IMR-90 (cell line): ENCODE measurements at regions not wholly inside any gene's neighbourhood (a gene's known extent, or its start where the extent isn't known, plus 50 kb on each side); places are given as distances from the start of the nearest gene placed in this dataset.
"Not testable (repeated sequence)": the region's sequence is repeated elsewhere in the genome, so short reads cannot be mapped to it uniquely, and the experiment has no call there.

Experiments
- ATAC-seq: fragments of 200-7000 bp; cut with Tn5 transposase; 2 replicates; pipeline ENCODE4 v1.9.1; 2020; ENCODE audit warnings: low read depth, mild to moderate bottlenecking, moderate library complexity
- BruUV-seq: library from RNA; stranded (reverse); fragments of 400-500 nt; replicated peaks from 2 replicates; lab custom pipeline; 2021; lab: Mats Ljungman, UMichigan
- CTCF ChIA-PET: fragments of 300-600 bp; formaldehyde crosslinking; extraction: SDS; loops from one replicate; lab custom pipeline; 2021; ENCODE audit warnings: antibody characterized with exemption; lab: Yijun Ruan, JAX
- POLR2A ChIA-PET: fragments of 300-600 bp; sonication (Branson Sonifier 250); formaldehyde crosslinking; loops from one replicate; lab custom pipeline; 2022; ENCODE audit warnings: antibody characterized with exemption; ENCODE audit not compliant: unreplicated experiment; lab: Charles Lee
- DNase-seq: peaks from one replicate; pipeline ENCODE4 v3.0.0; 2013
- H2AFZ ChIP-seq: replicated peaks from 2 replicates; pipeline ENCODE3; 2013; ENCODE audit warnings: low read length, mild to moderate bottlenecking; ENCODE audit not compliant: poor library complexity
- H2AK5ac ChIP-seq: 2 replicates; pipeline ENCODE4 v1.6.1; 2013; ENCODE audit warnings: low read depth, low read length, inconsistent platforms
- H2AK9ac ChIP-seq: replicated peaks from 2 replicates; pipeline ENCODE3; 2013; ENCODE audit warnings: mild to moderate bottlenecking, low read depth, low read length, moderate library complexity; ENCODE audit not compliant: poor library complexity
- H2BK120ac ChIP-seq: 2 replicates; pipeline ENCODE4 v1.6.1; 2013; ENCODE audit warnings: low read depth, low read length, inconsistent platforms
- H2BK15ac ChIP-seq: 3 replicates; pipeline ENCODE4 v1.6.1; 2013; ENCODE audit warnings: low read depth, low read length, inconsistent platforms
- H2BK20ac ChIP-seq: 2 replicates; pipeline ENCODE4 v1.6.1; 2013; ENCODE audit warnings: low read depth, mild to moderate bottlenecking, inconsistent platforms, low read length, moderate library complexity
- H2BK5ac ChIP-seq: 2 replicates; pipeline ENCODE4 v1.6.1; 2013; ENCODE audit warnings: mild to moderate bottlenecking, low read depth, low read length, inconsistent platforms; ENCODE audit not compliant: poor library complexity, severe bottlenecking
- H3K14ac ChIP-seq: replicated peaks from 2 replicates; pipeline ENCODE4 v1.6.1; 2013; ENCODE audit warnings: low read depth, low read length, inconsistent platforms
- H3K18ac ChIP-seq: 2 replicates; pipeline ENCODE4 v1.6.1; 2013; ENCODE audit warnings: low read depth, low read length, control low read depth
- H3K23ac ChIP-seq: 2 replicates; pipeline ENCODE4 v1.6.1; 2013; ENCODE audit warnings: low read depth, low read length, inconsistent platforms
- H3K27ac ChIP-seq: 2 replicates; pipeline ENCODE4 v1.5.1; 2013; ENCODE audit warnings: mild to moderate bottlenecking, control low read depth, low read length; ENCODE audit not compliant: insufficient read depth
- H3K27me3 ChIP-seq: 2 replicates; pipeline ENCODE4 v1.6.1; 2013; ENCODE audit warnings: low read length; ENCODE audit not compliant: control insufficient read depth, insufficient read depth
- H3K36me3 ChIP-seq: 2 replicates; pipeline ENCODE4 v1.6.1; 2013; ENCODE audit warnings: low read length, mixed read lengths; ENCODE audit not compliant: control insufficient read depth, insufficient read depth
- H3K4ac ChIP-seq: 2 replicates; pipeline ENCODE4 v1.6.1; 2013; ENCODE audit warnings: low read depth, low read length, inconsistent platforms
- H3K4me1 ChIP-seq: 2 replicates; pipeline ENCODE4 v1.6.1; 2013; ENCODE audit warnings: low read length, mixed read lengths; ENCODE audit not compliant: control insufficient read depth, insufficient read depth
- H3K4me2 ChIP-seq: 2 replicates; pipeline ENCODE4 v1.6.1; 2013; ENCODE audit warnings: low read depth, mild to moderate bottlenecking, control low read depth, low read length, moderate library complexity
- H3K4me3 ChIP-seq: 2 replicates; pipeline ENCODE4 v1.5.1; 2013; ENCODE audit warnings: low read depth, mild to moderate bottlenecking, control low read depth, low read length, moderate library complexity; ENCODE audit not compliant: insufficient read depth
- H3K56ac ChIP-seq: 2 replicates; pipeline ENCODE4 v1.6.1; 2013; ENCODE audit warnings: low read length, inconsistent platforms; ENCODE audit not compliant: insufficient read depth; ENCODE audit errors: extremely low read depth
- H3K79me1 ChIP-seq, 2 experiments: 2 replicates each; pipeline ENCODE4 v1.6.1; 2013; ENCODE audit warnings: low read length in 2 of 2, inconsistent platforms in 1 of 2, low read depth in 1 of 2
- H3K9ac ChIP-seq: 2 replicates; pipeline ENCODE4 v1.6.1; 2013; ENCODE audit warnings: low read depth, low read length, control low read depth
- H3K9me1 ChIP-seq: 2 replicates; pipeline ENCODE4 v1.6.1; 2013; ENCODE audit warnings: low read length, inconsistent platforms; ENCODE audit not compliant: insufficient read depth
- H3K9me3 ChIP-seq: 2 replicates; pipeline ENCODE4 v1.6.1; 2013; ENCODE audit warnings: low read length; ENCODE audit not compliant: control insufficient read depth, insufficient read depth
- H4K20me1 ChIP-seq: 2 replicates; pipeline ENCODE4 v1.6.1; 2013; ENCODE audit warnings: low read length, inconsistent platforms; ENCODE audit not compliant: insufficient read depth
- H4K5ac ChIP-seq: 2 replicates; pipeline ENCODE4 v1.6.1; 2013; ENCODE audit warnings: mild to moderate bottlenecking, low read depth, low read length, control low read depth
- H4K8ac ChIP-seq, 2 experiments: 2 replicates each; pipeline ENCODE4 v1.6.1; 2013; ENCODE audit warnings: low read depth in 2 of 2, low read length in 2 of 2, control low read depth in 1 of 2, inconsistent platforms in 1 of 2
- H4K91ac ChIP-seq: 2 replicates; pipeline ENCODE4 v1.6.1; 2013; ENCODE audit warnings: low read depth, low read length, inconsistent platforms; ENCODE audit not compliant: insufficient read depth
- WGBS, 2 experiments: methylation state at CpG; one replicate each; pipeline versions ENCODE4 v1.1.5 to v1.1.7; 2013; ENCODE audit warnings: missing lambda C conversion rate in 2 of 2; ENCODE audit not compliant: insufficient read length in 1 of 2; ENCODE audit errors: extremely low coverage in 2 of 2; 5-methylcytosine and 5-hydroxymethylcytosine counted together
- dilution Hi-C: fragments of 300-500 bp; cut with HindIII; formaldehyde crosslinking; loops from one replicate; pipeline ENCODE4 v1.14.3; 2018; ENCODE audit warnings: low sequenced_read_pairs; ENCODE audit not compliant: unreplicated experiment
- in situ Hi-C: fragments of 300-500 bp; cut with MboI; formaldehyde crosslinking; loops from 3 replicates; pipeline ENCODE4 v1.14.3; 2019; ENCODE audit warnings: low sequenced_read_pairs, inconsistent platforms, mixed read lengths
- intact Hi-C: fragments of 100-400 bp; cut with micrococcal nuclease; formaldehyde crosslinking; loops from 2 replicates; pipeline ENCODE4 v1.10.0; 2022

- H4K8ac ChIP-seq, H2AK5ac ChIP-seq, H3K4me2 ChIP-seq, H2BK120ac ChIP-seq, H3K9me3 ChIP-seq, BruUV-seq, H2BK20ac ChIP-seq, H2BK15ac ChIP-seq, H3K4me1 ChIP-seq, H4K20me1 ChIP-seq, H3K18ac ChIP-seq, H3K14ac ChIP-seq, H3K56ac ChIP-seq, H2AFZ ChIP-seq, H3K36me3 ChIP-seq, H3K9me1 ChIP-seq, H4K91ac ChIP-seq, H3K4me3 ChIP-seq, H3K27ac ChIP-seq, H3K27me3 ChIP-seq, CTCF ChIA-PET, H2BK5ac ChIP-seq, dilution Hi-C loops, H3K79me1 ChIP-seq, H4K5ac ChIP-seq, H3K23ac ChIP-seq, DNase-seq, H3K4ac ChIP-seq, POLR2A ChIA-PET, ATAC-seq, H3K9ac ChIP-seq, H2AK9ac ChIP-seq, in situ Hi-C loops: not testable (repeated sequence)
- intact Hi-C loops = loop anchor here (5.0 kb wide), 1 partner anchor 142 kb away; no protein-coding TSS in a partner anchor
- WGBS, 2 experiments = 40% methylated on average over 2 of the region's 8 CpGs; no CpG with 5 or more reads in 1 of the 2 experiments
These were observed 447.3 kb downstream of the RSL24D1 start for GRCh38 chr15:54749461-54749860.
